HEK293 (cell line): ENCODE measurements at regions not wholly inside any gene's neighbourhood (a gene's known extent, or its start where the extent isn't known, plus 50 kb on each side); places are given as distances from the start of the nearest gene placed in this dataset.

ENCODE experiments used
- CTCF ChIA-PET: fragments of 350-600 bp; formaldehyde crosslinking; extraction: SDS; loops from one replicate; lab custom pipeline; 2021; ENCODE audit warnings: antibody characterized with exemption; lab: Yijun Ruan, JAX
- POLR2A ChIA-PET: fragments of 300-600 bp; formaldehyde crosslinking; extraction: SDS; loops from one replicate; lab custom pipeline; 2020; ENCODE audit warnings: antibody characterized with exemption, inconsistent platforms; lab: Yijun Ruan, JAX
- H3K27ac ChIP-seq: fragments of 200-500 bp; sonication (Bioruptor generic); 2 replicates; pipeline ENCODE4 v1.5.1; 2014; ENCODE audit warnings: low read depth, low read length, control low read depth, inconsistent platforms; ENCODE audit errors: extremely low read depth
- H3K36me3 ChIP-seq, 2 experiments: fragments of 200-500 bp in 1 of 2; sonication (Bioruptor generic) in 1 of 2; 1 replicate in 1 of 2; 2 replicates in 1 of 2; pipeline ENCODE4 v1.5.1; 2014 to 2017; ENCODE audit warnings: inconsistent platforms in 2 of 2, low read length in 2 of 2; ENCODE audit not compliant: control insufficient read depth in 2 of 2, insufficient read depth in 1 of 2
- H3K4me1 ChIP-seq: fragments of 200-500 bp; sonication (Bioruptor generic); 2 replicates; pipeline ENCODE4 v1.5.1; 2014; ENCODE audit warnings: mild to moderate bottlenecking, low read length, inconsistent platforms; ENCODE audit not compliant: control insufficient read depth, insufficient read depth
- H3K4me3 ChIP-seq: 2 replicates; pipeline ENCODE4 v1.5.1; 2011; ENCODE audit warnings: low read depth, mild to moderate bottlenecking, control low read depth, low read length, moderate library complexity
- H3K9me3 ChIP-seq: fragments of 200-500 bp; sonication (Bioruptor generic); 2 replicates; pipeline ENCODE4 v1.5.1; 2014; ENCODE audit warnings: low read depth, low read length, inconsistent platforms; ENCODE audit not compliant: control insufficient read depth, insufficient read depth
- BCL11A ChIP-seq: fragments of 450-650 bp; formaldehyde crosslinking; IDR thresholded peaks from 2 replicates; pipeline ENCODE4 v1.5.1; 2016; ENCODE audit warnings: low read depth, missing biosample characterization, missing genetic modification characterization
- GLI2 ChIP-seq: fragments of 450-650 bp; formaldehyde crosslinking; IDR thresholded peaks from 2 replicates; pipeline ENCODE4; 2017; ENCODE audit warnings: missing biosample characterization, missing genetic modification characterization, low read depth, borderline replicate concordance
- HOXC10 ChIP-seq: sonication (generic); formaldehyde crosslinking; IDR thresholded peaks from 2 replicates; pipeline ENCODE4 v1.8.1; 2023; ENCODE audit warnings: mild to moderate bottlenecking, missing genetic modification reagents
- KLF1 ChIP-seq: fragments of 450-650 bp; formaldehyde crosslinking; IDR thresholded peaks from 2 replicates; pipeline ENCODE4 v1.5.1; 2016; ENCODE audit warnings: missing biosample characterization, missing genetic modification characterization
- MEIS1 ChIP-seq: sonication (generic); formaldehyde crosslinking; IDR thresholded peaks from 2 replicates; pipeline ENCODE4 v1.8.1; 2022; ENCODE audit warnings: missing genetic modification reagents, mild to moderate bottlenecking, borderline replicate concordance
- MYNN ChIP-seq: fragments of 450-650 bp; formaldehyde crosslinking; IDR thresholded peaks from 2 replicates; pipeline ENCODE4 v1.5.1; 2016; ENCODE audit warnings: missing biosample characterization, missing genetic modification characterization, borderline replicate concordance
- SALL2 ChIP-seq: fragments of 450-650 bp; formaldehyde crosslinking; IDR thresholded peaks from 2 replicates; pipeline ENCODE4 v1.5.0; 2017; ENCODE audit warnings: missing biosample characterization, mild to moderate bottlenecking, missing genetic modification characterization, borderline replicate concordance
- TCF7L2 ChIP-seq: IDR thresholded peaks from 2 replicates; pipeline ENCODE4 v1.6.1; 2011; ENCODE audit warnings: low read depth, mild to moderate bottlenecking, inconsistent platforms, low read length, moderate library complexity, borderline replicate concordance
- ZBTB44 ChIP-seq: fragments of 450-650 bp; IDR thresholded peaks from 2 replicates; pipeline ENCODE4 v1.5.1; 2018; ENCODE audit warnings: missing biosample characterization, mild to moderate bottlenecking, missing genetic modification characterization
- ZBTB6 ChIP-seq: fragments of 450-650 bp; formaldehyde crosslinking; IDR thresholded peaks from 2 replicates; pipeline ENCODE4 v1.5.1; 2017; ENCODE audit warnings: missing biosample characterization, missing genetic modification characterization
- ZBTB7A ChIP-seq: fragments of 450-650 bp; formaldehyde crosslinking; IDR thresholded peaks from 2 replicates; pipeline ENCODE4 v1.5.1; 2016; ENCODE audit warnings: low read depth, missing biosample characterization, missing genetic modification characterization
- ZIC2 ChIP-seq: fragments of 450-650 bp; formaldehyde crosslinking; IDR thresholded peaks from 2 replicates; pipeline ENCODE4 v1.5.1; 2016; ENCODE audit warnings: missing biosample characterization, missing genetic modification characterization
- ZNF133 ChIP-seq: fragments of 450-650 bp; formaldehyde crosslinking; IDR thresholded peaks from 2 replicates; pipeline ENCODE4 v1.5.1; 2016; ENCODE audit warnings: missing biosample characterization, missing genetic modification characterization
- ZNF138 ChIP-seq: fragments of 450-650 bp; formaldehyde crosslinking; IDR thresholded peaks from 2 replicates; pipeline ENCODE4 v1.5.1; 2016; ENCODE audit warnings: missing biosample characterization, missing genetic modification characterization, borderline replicate concordance
- ZNF174 ChIP-seq: fragments of 450-650 bp; formaldehyde crosslinking; IDR thresholded peaks from 2 replicates; pipeline ENCODE4 v1.5.0; 2017; ENCODE audit warnings: missing biosample characterization, mild to moderate bottlenecking, missing genetic modification characterization
- ZNF2 ChIP-seq: fragments of 450-650 bp; formaldehyde crosslinking; IDR thresholded peaks from 2 replicates; pipeline ENCODE4 v1.5.1; 2016; ENCODE audit warnings: missing biosample characterization, missing genetic modification characterization
- ZNF26 ChIP-seq: fragments of 450-650 bp; formaldehyde crosslinking; IDR thresholded peaks from 2 replicates; pipeline ENCODE4 v1.5.1; 2016; ENCODE audit warnings: missing biosample characterization, missing genetic modification characterization
- ZNF280C ChIP-seq: fragments of 450-650 bp; formaldehyde crosslinking; IDR thresholded peaks from 2 replicates; pipeline ENCODE4 v1.5.1; 2016; ENCODE audit warnings: missing biosample characterization, missing genetic modification characterization
- ZNF292 ChIP-seq: fragments of 450-650 bp; formaldehyde crosslinking; IDR thresholded peaks from 2 replicates; pipeline ENCODE4 v1.5.1; 2016; ENCODE audit warnings: low read depth, missing biosample characterization, missing genetic modification characterization, borderline replicate concordance
- ZNF362 ChIP-seq: fragments of 450-650 bp; formaldehyde crosslinking; IDR thresholded peaks from 2 replicates; pipeline ENCODE4 v1.5.1; 2016; ENCODE audit warnings: missing biosample characterization, missing genetic modification characterization
- ZNF37A ChIP-seq: fragments of 450-650 bp; IDR thresholded peaks from 2 replicates; pipeline ENCODE4 v1.5.1; 2018; ENCODE audit warnings: missing biosample characterization, missing genetic modification characterization
- ZNF660 ChIP-seq: fragments of 450-650 bp; IDR thresholded peaks from 2 replicates; pipeline ENCODE4 v1.5.1; 2018; ENCODE audit warnings: missing biosample characterization, mild to moderate bottlenecking, missing genetic modification characterization
- ZNF670 ChIP-seq: fragments of 450-650 bp; formaldehyde crosslinking; IDR thresholded peaks from 2 replicates; pipeline ENCODE4 v1.5.1; 2016; ENCODE audit warnings: missing biosample characterization, missing genetic modification characterization, low read depth
- ZNF692 ChIP-seq: fragments of 450-650 bp; formaldehyde crosslinking; IDR thresholded peaks from 2 replicates; pipeline ENCODE4 v1.5.1; 2016; ENCODE audit warnings: missing biosample characterization, missing genetic modification characterization
- ZXDB ChIP-seq: fragments of 450-650 bp; formaldehyde crosslinking; IDR thresholded peaks from 2 replicates; pipeline ENCODE4 v1.5.1; 2016; ENCODE audit warnings: missing biosample characterization, missing genetic modification characterization

- no peaks in the 10 kb centered on the region for H3K36me3 ChIP-seq
- H3K27ac ChIP-seq, result no peak overlapping the region
- POLR2A ChIA-PET, result no interaction called here
- CTCF ChIA-PET, result interaction anchor here (1.0 kb wide), 1 partner anchor 196 kb away, joined by 3 read pairs; no protein-coding TSS in a partner anchor
- no peak overlapping the region for H3K4me3 ChIP-seq
- no peaks in the 10 kb centered on the region for H3K4me1 ChIP-seq
- H3K9me3 ChIP-seq, result no peaks in the 10 kb centered on the region
- TF ChIP-seq GLI2 (tag by site-specific recombination), result no peak
- no peak for TF ChIP-seq ZNF292 (tag by site-specific recombination)
- TF ChIP-seq ZNF692, result no peak
- TF ChIP-seq ZNF26, result no peak
- no peak for TF ChIP-seq ZNF133 (tag by site-specific recombination)
- TF ChIP-seq KLF1 (tag by site-specific recombination), result no peak
- TF ChIP-seq ZNF138 (tag by site-specific recombination), result no peak
- no peak for TF ChIP-seq ZXDB (tag by site-specific recombination)
- TF ChIP-seq ZNF2 (tag by site-specific recombination), result no peak
- no peak for TF ChIP-seq ZNF660 (tag by site-specific recombination)
- no peak for TF ChIP-seq ZNF37A (tag by site-specific recombination)
- TF ChIP-seq MEIS1, result no peak
- TF ChIP-seq ZBTB44, result no peak
- TF ChIP-seq BCL11A, result no peak
- TF ChIP-seq SALL2 (tag by site-specific recombination), result no peak
- TF ChIP-seq ZNF174 (tag by site-specific recombination), result no peak
- no peak for TF ChIP-seq ZBTB6 (tag by site-specific recombination)
- no peak for TF ChIP-seq HOXC10 (CRISPR knock-in tag)
- no peak for TF ChIP-seq ZIC2 (tag by site-specific recombination)
- no peak for TF ChIP-seq MYNN (tag by site-specific recombination)
These were observed 58.6 kb upstream of the CNTNAP2 start for GRCh38 chr7:146057958-146058357.

- H3K36me3 ChIP-seq, result no peaks in the 10 kb centered on the region
- no peak overlapping the region for H3K27ac ChIP-seq
- H3K4me3 ChIP-seq, result no peak overlapping the region
- ChIA-PET POLR2A (no interaction called here), CTCF (no interaction called here)
- no peaks in the 10 kb centered on the region for H3K4me1 ChIP-seq
- H3K9me3 ChIP-seq, result no peaks in the 10 kb centered on the region
- no peak for TF ChIP-seq ZNF280C (tag by site-specific recombination)
- TF ChIP-seq MEIS1, result no peak
- no peak for TF ChIP-seq ZNF362 (tag by site-specific recombination)
- TF ChIP-seq TCF7L2, result no peak
- no peak for TF ChIP-seq ZNF670
- TF ChIP-seq ZBTB7A (tag by site-specific recombination), result no peak
These were observed 61.7 kb upstream of the CNTNAP2 start for GRCh38 chr7:146054909-146055308.
